Femur (tissue), 1 donor: ENCODE measurements at regions not wholly inside any gene's neighbourhood (a gene's known extent, or its start where the extent isn't known, plus 50 kb on each side); places are given as distances from the start of the nearest gene placed in this dataset.
"Not testable (repeated sequence)": the region's sequence is repeated elsewhere in the genome, so short reads cannot be mapped to it uniquely, and the experiment has no call there.

Experiments used
- DNase-seq: peaks from one replicate; pipeline ENCODE4 v3.0.0-alpha.2; 2017

- DNase-seq: peak; percentile 17
Measured at GRCh38 chr22:33971561-33971961, 51.3 kb upstream of the LARGE1 start.

- DNase-seq: no peak
Measured at GRCh38 chr22:33975841-33976240, 55.6 kb upstream of the LARGE1 start.

GRCh38 chr22:33983558-33983957, 63.3 kb upstream of the LARGE1 start:
- DNase-seq: no peak

- DNase-seq: no peak
Measured at GRCh38 chr22:33984211-33984610, 63.9 kb upstream of the LARGE1 start.

- DNase-seq: no peak
Measured at GRCh38 chr22:33984656-33985285, 64.5 kb upstream of the LARGE1 start.

GRCh38 chr22:33985506-33985905, 65.2 kb upstream of the LARGE1 start:
- no peak for DNase-seq

GRCh38 chr22:33986167-33986771, 66.0 kb upstream of the LARGE1 start:
- no peak for DNase-seq

- DNase-seq: no peak
Measured at GRCh38 chr22:33986954-33987353, 66.7 kb upstream of the LARGE1 start.

GRCh38 chr22:33989263-33989662, 69.0 kb upstream of the LARGE1 start:
- not testable (repeated sequence) for DNase-seq

GRCh38 chr22:33991620-33992019, 71.3 kb upstream of the LARGE1 start:
- no peak for DNase-seq

- no peak for DNase-seq
Measured at GRCh38 chr22:33996824-33997223, 76.5 kb upstream of the LARGE1 start.

- no peak for DNase-seq
Measured at GRCh38 chr22:34000879-34001526, 80.7 kb upstream of the LARGE1 start.

GRCh38 chr22:34001701-34002466, 81.6 kb upstream of the LARGE1 start:
- no peak for DNase-seq

GRCh38 chr22:34004058-34004457, 83.8 kb upstream of the LARGE1 start:
- DNase-seq: no peak

- DNase-seq: no peak
Measured at GRCh38 chr22:34010259-34010658, 90.0 kb upstream of the LARGE1 start.

- DNase-seq: no peak
Measured at GRCh38 chr22:34015642-34016041, 95.4 kb upstream of the LARGE1 start.

GRCh38 chr22:34017205-34017604, 96.9 kb upstream of the LARGE1 start:
- no peak for DNase-seq

GRCh38 chr22:34019190-34019845, 99.0 kb upstream of the LARGE1 start:
- DNase-seq: no peak

- no peak for DNase-seq
Measured at GRCh38 chr22:34035209-34035608, 114.9 kb upstream of the LARGE1 start.

- no peak for DNase-seq
Measured at GRCh38 chr22:34036931-34037330, 116.7 kb upstream of the LARGE1 start.

- no peak for DNase-seq
Measured at GRCh38 chr22:34038801-34039555, 118.7 kb upstream of the LARGE1 start.

- no peak for DNase-seq
Measured at GRCh38 chr22:34045311-34045710, 125.0 kb upstream of the LARGE1 start.
